ENCODE measurements at regions not wholly inside any gene's neighbourhood (a gene's known extent, or its start where the extent isn't known, plus 50 kb on each side); places are given as distances from the start of the nearest gene placed in this dataset.

DNA sequence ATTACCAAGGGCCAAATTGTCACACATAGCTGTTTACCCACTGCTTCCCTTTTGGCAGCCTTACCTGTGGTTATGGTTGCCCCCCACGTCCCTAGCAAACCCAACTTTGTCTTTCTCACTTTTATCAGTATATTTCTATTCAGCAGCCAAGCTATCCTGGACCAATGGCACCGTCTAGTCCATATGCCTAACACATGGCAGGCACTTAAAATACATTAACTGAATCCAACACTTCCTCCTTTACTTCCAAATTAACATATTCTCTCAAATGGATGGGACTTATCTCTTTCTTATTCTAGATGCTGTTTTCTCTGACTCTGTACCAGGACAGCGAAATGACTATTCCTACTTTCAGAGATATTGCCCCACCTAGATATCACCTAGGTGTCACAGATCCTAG, 50.9 kb upstream of the SLC44A1 start:
- TF ChIP-seq POLR2AphosphoS5 (IDR thresholded peaks at IDR 0.05; ENCODE audit: borderline replicate concordance, low read depth, low read length) (no peak), EZH2 (IDR thresholded peaks at IDR 0.05) (no peak), FOXP2 (optimal IDR thresholded peaks at IDR 0.05; ENCODE audit: control extremely low read depth, extremely low read length, insufficient read depth) (no peak)

Measured in SK-N-MC (cell line).